GM12891 (cell line): ENCODE measurements at regions not wholly inside any gene's neighbourhood (a gene's known extent, or its start where the extent isn't known, plus 50 kb on each side); places are given as distances from the start of the nearest gene placed in this dataset.

Experiments
- PAX5 ChIP-seq: IDR thresholded peaks from 2 replicates; pipeline ENCODE4 v1.6.1; 2011; ENCODE audit warnings: low read length, moderate library complexity, mild to moderate bottlenecking; ENCODE audit not compliant: insufficient read depth, severe bottlenecking
- POLR2A ChIP-seq: IDR thresholded peaks from 2 replicates; pipeline ENCODE4 v1.6.1; 2011; ENCODE audit warnings: low read depth, low read length, control low read depth
- POLR2AphosphoS5 ChIP-seq: IDR thresholded peaks from 2 replicates; pipeline ENCODE4 v1.6.1; 2011; ENCODE audit warnings: low read depth, low read length, control low read depth
- POU2F2 ChIP-seq: IDR thresholded peaks from 2 replicates; pipeline ENCODE4 v1.6.1; 2011; ENCODE audit warnings: low read depth, mild to moderate bottlenecking, control low read depth, low read length, moderate library complexity
- SPI1 ChIP-seq: IDR thresholded peaks from 2 replicates; pipeline ENCODE4 v1.6.1; 2011; ENCODE audit warnings: low read depth, low read length, control low read depth
- TAF1 ChIP-seq: IDR thresholded peaks from 2 replicates; pipeline ENCODE4 v1.6.1; 2011; ENCODE audit warnings: low read depth, low read length, control low read depth

DNA sequence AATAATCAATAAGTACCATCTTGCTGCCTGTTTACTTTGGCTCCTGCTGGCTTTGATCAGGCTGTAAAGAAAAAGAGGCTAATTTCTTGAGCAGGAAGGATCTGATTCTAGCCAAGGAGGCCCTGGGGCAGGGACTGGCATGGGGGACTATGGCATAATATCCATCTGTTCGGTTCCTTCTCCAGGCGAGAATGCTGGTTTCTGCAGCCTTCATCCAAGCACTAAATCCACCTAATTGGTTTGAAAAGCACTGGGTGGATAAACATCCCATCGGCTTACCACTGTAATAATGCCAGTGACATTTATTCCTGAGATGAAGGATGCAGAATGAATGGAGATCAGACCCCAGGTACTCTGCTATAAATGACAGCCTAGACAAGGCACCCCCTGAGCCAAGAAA is 180.0 kb upstream of the ASIC2 start:
- TF ChIP-seq TAF1 = no peak
- no peak for TF ChIP-seq SPI1
- TF ChIP-seq POLR2A = no peak
- no peak for TF ChIP-seq POLR2AphosphoS5
- TF ChIP-seq PAX5 = no peak
- TF ChIP-seq POU2F2 = no peak
